ENCODE measurements at regions not wholly inside any gene's neighbourhood (a gene's known extent, or its start where the extent isn't known, plus 50 kb on each side); places are given as distances from the start of the nearest gene placed in this dataset.

DNA sequence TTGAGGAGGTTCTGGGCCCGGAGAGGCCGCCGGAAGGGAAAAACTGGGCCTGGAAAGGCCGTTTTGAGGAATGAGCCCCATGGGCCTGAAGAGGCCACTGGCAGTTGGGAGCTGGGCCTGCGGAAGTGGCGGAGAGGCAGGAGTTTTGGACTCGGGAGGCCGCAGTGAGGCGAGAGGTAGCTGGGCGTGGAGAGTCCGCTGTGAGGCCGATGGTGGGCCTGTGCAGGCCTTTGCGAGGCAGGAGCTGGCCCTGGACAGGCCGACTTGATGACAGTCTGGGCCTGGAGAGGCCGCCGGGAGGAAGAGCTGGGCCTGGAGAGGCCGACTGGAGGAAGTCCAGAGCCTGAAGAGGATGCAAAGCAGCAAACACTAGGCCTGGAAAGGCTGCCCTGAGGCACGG, 259.0 kb upstream of the NUPR2 start:
- TF ChIP-seq ZNF274 (IDR thresholded peaks at IDR 0.05; ENCODE audit: low read depth, low read length) (no peak), SUZ12 (IDR thresholded peaks at IDR 0.05; ENCODE audit: extremely low read depth, insufficient read depth, insufficient read length) (no peak)
